DOHH2 (cell line): ENCODE measurements at regions not wholly inside any gene's neighbourhood (a gene's known extent, or its start where the extent isn't known, plus 50 kb on each side); places are given as distances from the start of the nearest gene placed in this dataset.

Source experiments
- H3F3A ChIP-seq: fragments of 200-600 bp; sonication (generic), shearing (Covaris generic); 2 replicates; pipeline ENCODE4 v1.6.0; 2016; ENCODE audit warnings: antibody characterized with exemption, mild to moderate bottlenecking; ENCODE audit not compliant: control insufficient read depth, insufficient read depth
- H3K27ac ChIP-seq: fragments of 200-600 bp; sonication (generic); 2 replicates; pipeline ENCODE4 v1.5.1; 2014; ENCODE audit warnings: low read depth, mild to moderate bottlenecking, low read length, moderate library complexity
- H3K27me3 ChIP-seq: fragments of 200-600 bp; sonication (generic); 2 replicates; pipeline ENCODE4 v1.6.1; 2014; ENCODE audit warnings: mild to moderate bottlenecking, low read length, mixed read lengths; ENCODE audit not compliant: control insufficient read depth
- H3K36me3 ChIP-seq: fragments of 200-600 bp; sonication (generic); 2 replicates; pipeline ENCODE4 v1.6.1; 2014; ENCODE audit warnings: mild to moderate bottlenecking, low read length, moderate library complexity, mixed read lengths; ENCODE audit not compliant: control insufficient read depth
- H3K4me1 ChIP-seq: fragments of 200-600 bp; sonication (generic); 2 replicates; pipeline ENCODE4 v1.6.1; 2014; ENCODE audit warnings: mild to moderate bottlenecking, low read length, mixed read lengths; ENCODE audit not compliant: control insufficient read depth
- H3K4me2 ChIP-seq: fragments of 200-600 bp; sonication (generic); 2 replicates; pipeline ENCODE4 v1.6.0; 2014; ENCODE audit warnings: mild to moderate bottlenecking, low read length, moderate library complexity
- H3K4me3 ChIP-seq: fragments of 200-600 bp; sonication (generic); 2 replicates; pipeline ENCODE4 v1.5.1; 2014; ENCODE audit warnings: mild to moderate bottlenecking, low read length, mixed read lengths
- H3K79me2 ChIP-seq: fragments of 200-600 bp; sonication (generic); 2 replicates; pipeline ENCODE4 v1.6.1; 2014; ENCODE audit warnings: mild to moderate bottlenecking, low read length, mixed read lengths; ENCODE audit not compliant: control insufficient read depth
- H3K9me2 ChIP-seq: fragments of 200-600 bp; sonication (generic); replicated peaks from 2 replicates; pipeline ENCODE4 v1.6.1; 2014; ENCODE audit warnings: mild to moderate bottlenecking, low read length, mixed read lengths; ENCODE audit not compliant: control insufficient read depth
- H3K9me3 ChIP-seq: fragments of 200-600 bp; sonication (generic); 2 replicates; pipeline ENCODE4 v1.6.1; 2014; ENCODE audit warnings: antibody characterized with exemption, low read length, mixed read lengths; ENCODE audit not compliant: control insufficient read depth, insufficient read depth
- H4K20me1 ChIP-seq: fragments of 200-600 bp; sonication (generic); 2 replicates; pipeline ENCODE4 v1.6.0; 2014; ENCODE audit warnings: low read depth, mild to moderate bottlenecking, antibody characterized with exemption, low read length, moderate library complexity; ENCODE audit not compliant: control insufficient read depth, insufficient read depth
- CTCF ChIP-seq: fragments of 200-600 bp; sonication (generic); IDR thresholded peaks from one replicate; pipeline ENCODE4 v1.5.1; 2014; ENCODE audit warnings: antibody characterized with exemption, mild to moderate bottlenecking, low read depth, low read length; ENCODE audit not compliant: poor library complexity, severe bottlenecking
- EZH2phosphoT487 ChIP-seq: fragments of 200-600 bp; sonication (generic); IDR thresholded peaks from 2 replicates; pipeline ENCODE4 v1.6.1; 2017; ENCODE audit warnings: borderline replicate concordance, mild to moderate bottlenecking, antibody characterized with exemption, low read length, moderate library complexity, mixed read lengths

DNA sequence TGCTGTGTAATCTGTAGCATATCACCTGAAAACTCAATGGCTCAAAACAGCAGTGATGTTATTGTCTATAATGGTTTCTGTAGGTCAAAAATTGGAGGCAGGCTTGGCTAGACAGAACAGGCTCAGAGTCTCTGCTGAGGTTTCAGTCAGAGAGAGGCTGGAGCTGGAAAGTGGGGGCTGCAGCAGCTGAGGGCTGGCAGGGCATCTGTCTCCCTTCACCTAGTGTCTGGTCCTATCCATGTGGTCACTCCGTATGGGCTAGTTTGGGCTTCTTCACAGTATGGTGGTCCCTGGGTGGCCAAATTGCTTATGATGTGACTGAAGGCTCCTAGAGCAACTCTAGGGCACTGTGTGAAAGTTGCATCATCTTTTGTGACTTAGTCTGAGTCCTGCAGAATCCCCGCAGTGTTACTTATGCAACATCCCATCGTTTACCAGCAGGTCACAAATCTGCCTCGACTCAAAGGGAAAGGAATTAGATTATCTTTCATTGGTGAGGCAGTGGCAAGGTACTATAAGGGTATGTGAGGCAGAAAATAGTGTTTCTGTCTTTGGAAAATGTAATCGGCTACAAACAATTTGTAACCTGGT is 497.0 kb downstream of the EPHA7 start:
- Histone ChIP-seq H3K9me3 (no peaks in the 10 kb centered on the region), H3K27me3 (no peaks in the 10 kb centered on the region), H3F3A (no peaks in the 10 kb centered on the region), H3K9me2 (no peaks in the 10 kb centered on the region), H3K36me3 (no peaks in the 10 kb centered on the region), H3K4me3 (no peak overlapping the region), H3K4me1 (no peaks in the 10 kb centered on the region), H4K20me1 (no peaks in the 10 kb centered on the region), H3K4me2 (no peak overlapping the region), H3K27ac (no peak overlapping the region), H3K79me2 (no peaks in the 10 kb centered on the region)
- no peak for TF ChIP-seq CTCF
- TF ChIP-seq EZH2phosphoT487: no peak

- TF ChIP-seq CTCF (no peak), EZH2phosphoT487 (no peak)
- no peak overlapping the region for H3K4me3 ChIP-seq
- H3K9me3 ChIP-seq: no peaks in the 10 kb centered on the region
- no peak overlapping the region for H3K27ac ChIP-seq
- no peaks in the 10 kb centered on the region for H3F3A ChIP-seq
- no peaks in the 10 kb centered on the region for H4K20me1 ChIP-seq
- H3K79me2 ChIP-seq: no peaks in the 10 kb centered on the region
- H3K4me1 ChIP-seq: no peaks in the 10 kb centered on the region
- H3K36me3 ChIP-seq: no peaks in the 10 kb centered on the region
- H3K27me3 ChIP-seq: no peaks in the 10 kb centered on the region
- H3K9me2 ChIP-seq: no peaks in the 10 kb centered on the region
- no peak overlapping the region for H3K4me2 ChIP-seq
Observed at GRCh38 chr6:92915466-92915865, 503.9 kb downstream of the EPHA7 start.

- no peaks in the 10 kb centered on the region for H3K9me2 ChIP-seq
- H3K79me2 ChIP-seq: no peaks in the 10 kb centered on the region
Observed at GRCh38 chr6:92911301-92911700, 508.1 kb downstream of the EPHA7 start.

More at GRCh38 chr6:92911301-92911700, 508.1 kb downstream of the EPHA7 start:
- TF ChIP-seq EZH2phosphoT487: no peak
- no peak for TF ChIP-seq CTCF
- Histone ChIP-seq H3K9me3 (no peaks in the 10 kb centered on the region), H3K4me2 (no peak overlapping the region), H3K36me3 (no peaks in the 10 kb centered on the region), H3K27me3 (no peaks in the 10 kb centered on the region), H3K27ac (no peak overlapping the region), H3K4me1 (no peaks in the 10 kb centered on the region), H3K4me3 (no peak overlapping the region), H4K20me1 (no peaks in the 10 kb centered on the region), H3F3A (no peaks in the 10 kb centered on the region)
